Skin epidermis (tissue), 12 donors: ENCODE measurements at regions not wholly inside any gene's neighbourhood (a gene's known extent, or its start where the extent isn't known, plus 50 kb on each side); places are given as distances from the start of the nearest gene placed in this dataset.
A peak's percentile ranks its signal among the peaks of the same experiment; 100 is the strongest.

Experiments
- H3K27ac ChIP-seq, 21 experiments: fragments of 200-600 bp; sonication (generic) in 11 of 21; one replicate each; pipeline ENCODE4 v1.5.0; 2020; ENCODE audit warnings: mild to moderate bottlenecking in 3 of 21, inconsistent platforms in 2 of 21, moderate library complexity in 2 of 21
- H3K4me3 ChIP-seq, 7 experiments: fragments of 200-600 bp; sonication (generic) in 2 of 7; one replicate each; pipeline ENCODE4 v1.5.0; 2020; ENCODE audit warnings: inconsistent platforms in 2 of 7, mild to moderate bottlenecking in 2 of 7, moderate library complexity in 1 of 7

- H3K27ac ChIP-seq, result no peak overlapping the region
- no peak overlapping the region for H3K4me3 ChIP-seq
Measured at GRCh38 chr7:118061386-118061785, 122.6 kb upstream of the LSM8 start.

- Histone ChIP-seq H3K27ac (peak overlapping the region in 9 of 21 experiments; percentile 30 to 65 (median 54)), H3K4me3 (no peak overlapping the region)
Measured at GRCh38 chr7:118072893-118073674, 110.9 kb upstream of the LSM8 start.

GRCh38 chr7:118075936-118076335 is 108.0 kb upstream of the LSM8 start:
- Histone ChIP-seq H3K4me3 (no peak overlapping the region), H3K27ac (no peak overlapping the region)

GRCh38 chr7:118076564-118076963 is 107.4 kb upstream of the LSM8 start:
- Histone ChIP-seq H3K4me3 (no peak overlapping the region), H3K27ac (no peak overlapping the region)

- H3K27ac ChIP-seq, result peak overlapping the region in 1 of 21 experiments; percentile 16
- H3K4me3 ChIP-seq, result no peak overlapping the region
Measured at GRCh38 chr7:118078015-118078414, 105.9 kb upstream of the LSM8 start.

GRCh38 chr7:118079369-118079768 is 104.6 kb upstream of the LSM8 start:
- peak overlapping the region in 2 of 21 experiments; percentile 4 to 48 for H3K27ac ChIP-seq
- H3K4me3 ChIP-seq, result no peak overlapping the region

GRCh38 chr7:118080947-118081346 is 103.0 kb upstream of the LSM8 start:
- H3K4me3 ChIP-seq, result no peak overlapping the region
- peak overlapping the region in 1 of 21 experiments; percentile 48 for H3K27ac ChIP-seq

- Histone ChIP-seq H3K4me3 (no peak overlapping the region), H3K27ac (no peak overlapping the region)
Measured at GRCh38 chr7:118082506-118082905, 101.5 kb upstream of the LSM8 start.

- Histone ChIP-seq H3K4me3 (no peak overlapping the region), H3K27ac (no peak overlapping the region)
Measured at GRCh38 chr7:118085000-118085399, 99.0 kb upstream of the LSM8 start.

GRCh38 chr7:118087126-118087525 is 96.8 kb upstream of the LSM8 start:
- Histone ChIP-seq H3K4me3 (no peak overlapping the region), H3K27ac (no peak overlapping the region)

- Histone ChIP-seq H3K27ac (no peak overlapping the region), H3K4me3 (no peak overlapping the region)
Measured at GRCh38 chr7:118094044-118094443, 89.9 kb upstream of the LSM8 start.

- H3K4me3 ChIP-seq, result no peak overlapping the region
- H3K27ac ChIP-seq, result no peak overlapping the region
Measured at GRCh38 chr7:118104812-118105441, 79.0 kb upstream of the LSM8 start.

GRCh38 chr7:118109607-118110006 is 74.4 kb upstream of the LSM8 start:
- H3K4me3 ChIP-seq, result no peak overlapping the region
- no peak overlapping the region for H3K27ac ChIP-seq

- H3K4me3 ChIP-seq, result no peak overlapping the region
- no peak overlapping the region for H3K27ac ChIP-seq
Measured at GRCh38 chr7:118110178-118110925, 73.6 kb upstream of the LSM8 start.

GRCh38 chr7:118111347-118111746 is 72.6 kb upstream of the LSM8 start:
- no peak overlapping the region for H3K4me3 ChIP-seq
- no peak overlapping the region for H3K27ac ChIP-seq

- Histone ChIP-seq H3K4me3 (no peak overlapping the region), H3K27ac (no peak overlapping the region)
Measured at GRCh38 chr7:118114175-118114574, 69.8 kb upstream of the LSM8 start.

GRCh38 chr7:118129041-118129795 is 54.7 kb upstream of the LSM8 start:
- no peak overlapping the region for H3K4me3 ChIP-seq
- H3K27ac ChIP-seq, result no peak overlapping the region

- Histone ChIP-seq H3K4me3 (no peak overlapping the region), H3K27ac (no peak overlapping the region)
Measured at GRCh38 chr7:118132764-118133163, 51.2 kb upstream of the LSM8 start.
